RWPE2 (cell line): ENCODE measurements at regions not wholly inside any gene's neighbourhood (a gene's known extent, or its start where the extent isn't known, plus 50 kb on each side); places are given as distances from the start of the nearest gene placed in this dataset.

Experiments used
- ATAC-seq: fragments of 200-7000 bp; cut with Tn5 transposase; 3 replicates; pipeline ENCODE4 v1.9.1; 2021; ENCODE audit warnings: low read depth
- DNase-seq: peaks from one replicate; pipeline ENCODE4 v3.0.0-alpha.2; 2020; ENCODE audit warnings: low spot score
- H3K27ac ChIP-seq: fragments of 450-650 bp; 2 replicates; pipeline ENCODE4 v1.5.1; 2017; ENCODE audit warnings: mild to moderate bottlenecking; ENCODE audit not compliant: poor library complexity, severe bottlenecking
- H3K27me3 ChIP-seq: fragments of 250-450 bp; sonication (Bioruptor Pico); 2 replicates; pipeline ENCODE4 v1.5.1; 2021; ENCODE audit warnings: mild to moderate bottlenecking, moderate library complexity; ENCODE audit not compliant: insufficient read depth, poor library complexity, severe bottlenecking
- H3K36me3 ChIP-seq: fragments of 250-450 bp; sonication (Bioruptor Pico); 2 replicates; pipeline ENCODE4 v1.5.1; 2020; ENCODE audit warnings: low read depth, mild to moderate bottlenecking, moderate library complexity
- H3K4me1 ChIP-seq: fragments of 250-450 bp; sonication (Bioruptor Pico); 2 replicates; pipeline ENCODE4 v1.5.1; 2021; ENCODE audit warnings: mild to moderate bottlenecking, moderate library complexity; ENCODE audit not compliant: insufficient read depth, poor library complexity, severe bottlenecking
- H3K4me3 ChIP-seq: fragments of 250-450 bp; sonication (Bioruptor Pico); 2 replicates; pipeline ENCODE4 v1.5.1; 2021; ENCODE audit warnings: mild to moderate bottlenecking, moderate library complexity; ENCODE audit not compliant: severe bottlenecking
- H3K9me3 ChIP-seq: fragments of 250-450 bp; sonication (Bioruptor Pico); 2 replicates; pipeline ENCODE4 v1.5.1; 2021; ENCODE audit warnings: mild to moderate bottlenecking, moderate library complexity; ENCODE audit not compliant: severe bottlenecking
- CTCF ChIP-seq: fragments of 450-650 bp; IDR thresholded peaks from one replicate; pipeline ENCODE4 v1.5.1; 2017; ENCODE audit warnings: mild to moderate bottlenecking, moderate library complexity; ENCODE audit not compliant: poor library complexity, severe bottlenecking

- Histone ChIP-seq H3K27me3 (no peaks in the 10 kb centered on the region), H3K4me3 (no peak overlapping the region), H3K4me1 (no peaks in the 10 kb centered on the region), H3K36me3 (no peaks in the 10 kb centered on the region), H3K27ac (no peak overlapping the region), H3K9me3 (no peaks in the 10 kb centered on the region)
- no peak for ATAC-seq
- no peak for DNase-seq
- TF ChIP-seq CTCF = no peak
Observed at GRCh38 chr2:57528499-57528898, 518.1 kb upstream of the VRK2 start.

- Histone ChIP-seq H3K4me3 (no peak overlapping the region), H3K9me3 (no peaks in the 10 kb centered on the region), H3K4me1 (no peaks in the 10 kb centered on the region), H3K27me3 (no peaks in the 10 kb centered on the region), H3K27ac (no peak overlapping the region), H3K36me3 (no peaks in the 10 kb centered on the region)
- DNase-seq (no peak), ATAC-seq (no peak)
- TF ChIP-seq CTCF = no peak
Observed at GRCh38 chr2:57534358-57534757, 512.2 kb upstream of the VRK2 start.

GRCh38 chr2:57536535-57537231 is 509.9 kb upstream of the VRK2 start:
- no peak overlapping the region for H3K27ac ChIP-seq
- H3K4me3 ChIP-seq = no peak overlapping the region
- no peaks in the 10 kb centered on the region for H3K36me3 ChIP-seq
- no peaks in the 10 kb centered on the region for H3K4me1 ChIP-seq
- DNase-seq (no peak), ATAC-seq (no peak)
- no peaks in the 10 kb centered on the region for H3K27me3 ChIP-seq
- no peak for TF ChIP-seq CTCF
- H3K9me3 ChIP-seq = no peaks in the 10 kb centered on the region

GRCh38 chr2:57539761-57540160 is 506.8 kb upstream of the VRK2 start:
- no peak overlapping the region for H3K4me3 ChIP-seq
- no peaks in the 10 kb centered on the region for H3K4me1 ChIP-seq
- H3K9me3 ChIP-seq = no peaks in the 10 kb centered on the region
- no peaks in the 10 kb centered on the region for H3K27me3 ChIP-seq
- ATAC-seq (no peak), DNase-seq (no peak)
- TF ChIP-seq CTCF = no peak
- no peaks in the 10 kb centered on the region for H3K36me3 ChIP-seq
- H3K27ac ChIP-seq = no peak overlapping the region

- no peak overlapping the region for H3K27ac ChIP-seq
- H3K27me3 ChIP-seq = no peaks in the 10 kb centered on the region
Observed at GRCh38 chr2:57542081-57542480, 504.5 kb upstream of the VRK2 start.

More at GRCh38 chr2:57542081-57542480, 504.5 kb upstream of the VRK2 start:
- H3K36me3 ChIP-seq = no peaks in the 10 kb centered on the region
- no peak overlapping the region for H3K4me3 ChIP-seq
- DNase-seq (no peak), ATAC-seq (no peak)
- no peak for TF ChIP-seq CTCF
- no peaks in the 10 kb centered on the region for H3K9me3 ChIP-seq
- H3K4me1 ChIP-seq = no peaks in the 10 kb centered on the region
